H1 (cell line): ENCODE measurements at regions not wholly inside any gene's neighbourhood (a gene's known extent, or its start where the extent isn't known, plus 50 kb on each side); places are given as distances from the start of the nearest gene placed in this dataset.

ENCODE experiments used
- CTCF ChIA-PET: fragments of 300-600 bp; sonication (Branson Sonifier 250); formaldehyde crosslinking; loops from one replicate; lab custom pipeline; 2021; ENCODE audit not compliant: partially characterized antibody; lab: Charles Lee
- POLR2A ChIA-PET: fragments of 300-600 bp; sonication (Branson Sonifier 250); formaldehyde crosslinking; loops from one replicate; lab custom pipeline; 2021; ENCODE audit warnings: inconsistent platforms; ENCODE audit not compliant: partially characterized antibody; lab: Charles Lee
- DNase-seq, 2 experiments: peaks; one replicate each; pipeline versions ENCODE4 v3.0.0 to v3.0.0-alpha.2; 2010 to 2022; ENCODE audit warnings: low spot score in 2 of 2, low read depth in 1 of 2, mixed read lengths in 1 of 2
- FAIRE-seq: peaks from 2 replicates; lab custom pipeline; 2011; peaks lifted over from hg19 to GRCh38; lab: Jason Lieb, UNC
- H2AFZ ChIP-seq: 2 replicates; pipeline ENCODE4 v1.8.1; 2012; ENCODE audit warnings: low read length, inconsistent platforms
- H2AK5ac ChIP-seq: 2 replicates; pipeline ENCODE4 v1.6.1; 2013; ENCODE audit warnings: low read depth, low read length
- H2BK120ac ChIP-seq: replicated peaks from 2 replicates; pipeline ENCODE3; 2013; ENCODE audit warnings: low read depth, low read length, inconsistent platforms
- H2BK12ac ChIP-seq: 2 replicates; pipeline ENCODE4 v1.6.1; 2013; ENCODE audit warnings: low read depth, low read length
- H2BK15ac ChIP-seq: 2 replicates; pipeline ENCODE4 v1.6.1; 2013; ENCODE audit warnings: low read length
- H2BK20ac ChIP-seq: 2 replicates; pipeline ENCODE4 v1.6.1; 2013; ENCODE audit warnings: low read length
- H2BK5ac ChIP-seq: 2 replicates; pipeline ENCODE4 v1.6.1; 2013; ENCODE audit warnings: low read depth, low read length
- H3K14ac ChIP-seq: 2 replicates; pipeline ENCODE4 v1.6.1; 2013; ENCODE audit warnings: inconsistent platforms; ENCODE audit not compliant: insufficient read length
- H3K18ac ChIP-seq: 2 replicates; pipeline ENCODE4 v1.6.1; 2013; ENCODE audit warnings: low read length; ENCODE audit errors: extremely low read depth
- H3K23ac ChIP-seq: 2 replicates; pipeline ENCODE4 v1.6.1; 2013; ENCODE audit warnings: inconsistent platforms; ENCODE audit not compliant: insufficient read length
- H3K23me2 ChIP-seq: 2 replicates; pipeline ENCODE4 v1.6.1; 2013; ENCODE audit warnings: low read depth, low read length
- H3K27ac ChIP-seq: 2 replicates; pipeline ENCODE4 v1.6.1; 2011; ENCODE audit warnings: low read depth, low read length, inconsistent platforms
- H3K27me3 ChIP-seq, 4 experiments: replicated peaks in 1 of 4; 1 replicate in 1 of 4; 2 replicates in 3 of 4; pipeline versions ENCODE4 v1.6.1 to v1.8.1; 2011 to 2013; ENCODE audit warnings: low read length in 3 of 4, mild to moderate bottlenecking in 3 of 4, inconsistent platforms in 2 of 4, mixed read lengths in 2 of 4, moderate library complexity in 1 of 4; ENCODE audit not compliant: control insufficient read depth in 3 of 4, insufficient read depth in 3 of 4; ENCODE audit errors: extremely low read depth in 1 of 4
- H3K36me3 ChIP-seq, 4 experiments: 2 replicates each; pipeline versions ENCODE4 v1.6.1 to v1.8.1; 2011 to 2013; ENCODE audit warnings: mild to moderate bottlenecking in 4 of 4, low read length in 3 of 4, moderate library complexity in 2 of 4, control low read depth in 1 of 4, inconsistent platforms in 1 of 4; ENCODE audit not compliant: insufficient read depth in 4 of 4, control insufficient read depth in 2 of 4
- H3K4ac ChIP-seq: replicated peaks from 2 replicates; pipeline ENCODE3; 2013; ENCODE audit warnings: low read length, low read depth, mixed read lengths, inconsistent platforms; ENCODE audit not compliant: insufficient read length
- H3K4me1 ChIP-seq, 4 experiments: replicated peaks in 1 of 4; 1 replicate in 1 of 4; 2 replicates in 3 of 4; pipeline versions ENCODE4 v1.6.1 to v1.8.1; 2011 to 2013; ENCODE audit warnings: low read length in 3 of 4, inconsistent platforms in 2 of 4, mixed read lengths in 1 of 4; ENCODE audit not compliant: insufficient read depth in 4 of 4, control insufficient read depth in 3 of 4
- H3K4me2 ChIP-seq, 2 experiments: 2 replicates each; pipeline versions ENCODE4 v1.6.1 to v1.8.1; 2011 to 2013; ENCODE audit warnings: low read depth in 2 of 2, low read length in 2 of 2, control low read depth in 1 of 2, inconsistent platforms in 1 of 2, mild to moderate bottlenecking in 1 of 2; ENCODE audit not compliant: insufficient read depth in 1 of 2
- H3K4me3 ChIP-seq, 4 experiments: fragments of 200-600, 300-600 bp in 1 of 4; sonication (generic), shearing (Covaris generic), sonication (Bioruptor Twin) in 1 of 4; 2 replicates each; pipeline versions ENCODE4 v1.5.1 to v1.8.1; 2011 to 2016; ENCODE audit warnings: low read length in 4 of 4, low read depth in 3 of 4, control low read depth in 2 of 4, inconsistent platforms in 2 of 4, mild to moderate bottlenecking in 2 of 4, mixed read lengths in 1 of 4, moderate library complexity in 1 of 4; ENCODE audit not compliant: insufficient read depth in 2 of 4; ENCODE audit errors: extremely low read depth in 1 of 4
- H3K56ac ChIP-seq: replicated peaks from 2 replicates; pipeline ENCODE3; 2013; ENCODE audit warnings: low read depth, mild to moderate bottlenecking, mixed read lengths, low read length, inconsistent platforms; ENCODE audit not compliant: insufficient read length
- H3K79me1 ChIP-seq: 2 replicates; pipeline ENCODE4 v1.6.1; 2013; ENCODE audit warnings: low read depth, low read length, control low read depth
- H3K79me2 ChIP-seq, 2 experiments: 2 replicates each; pipeline versions ENCODE4 v1.6.1 to v1.8.1; 2012 to 2013; ENCODE audit warnings: low read length in 2 of 2, mild to moderate bottlenecking in 2 of 2, inconsistent platforms in 1 of 2; ENCODE audit not compliant: insufficient read depth in 2 of 2, control insufficient read depth in 1 of 2
- H3K9ac ChIP-seq, 4 experiments: replicated peaks in 1 of 4; 1 replicate in 1 of 4; 2 replicates in 3 of 4; pipeline versions ENCODE4 v1.6.1 to v1.8.1; 2011 to 2013; ENCODE audit warnings: low read depth in 3 of 4, low read length in 3 of 4, control low read depth in 2 of 4, mild to moderate bottlenecking in 2 of 4, moderate library complexity in 2 of 4, inconsistent platforms in 1 of 4; ENCODE audit errors: extremely low read depth in 1 of 4
- H3K9me3 ChIP-seq, 2 experiments: 2 replicates each; pipeline versions ENCODE4 v1.6.1 to v1.8.1; 2012 to 2013; ENCODE audit warnings: mild to moderate bottlenecking in 2 of 2, moderate library complexity in 2 of 2, control low read depth in 1 of 2, inconsistent platforms in 1 of 2, low read depth in 1 of 2, low read length in 1 of 2, mixed read lengths in 1 of 2; ENCODE audit not compliant: insufficient read depth in 2 of 2
- H4K20me1 ChIP-seq, 2 experiments: replicated peaks in 1 of 2; 2 replicates each; pipeline versions ENCODE3 to v1.8.1; 2011 to 2013; ENCODE audit warnings: inconsistent platforms in 2 of 2, low read length in 2 of 2, mild to moderate bottlenecking in 1 of 2; ENCODE audit not compliant: insufficient read depth in 2 of 2, control insufficient read depth in 1 of 2
- H4K5ac ChIP-seq: 2 replicates; pipeline ENCODE4 v1.6.1; 2013; ENCODE audit warnings: low read length, low read depth, mixed read lengths, inconsistent platforms; ENCODE audit not compliant: insufficient read length
- H4K8ac ChIP-seq: 2 replicates; pipeline ENCODE4 v1.8.0; 2013; ENCODE audit warnings: mild to moderate bottlenecking, moderate library complexity, low read length, inconsistent platforms; ENCODE audit not compliant: insufficient read depth; ENCODE audit errors: extremely low read depth
- H4K91ac ChIP-seq: replicated peaks from 2 replicates; pipeline ENCODE3; 2013; ENCODE audit warnings: low read length, mixed read lengths, inconsistent platforms; ENCODE audit not compliant: insufficient read length
- ASH2L ChIP-seq: fragments of 200-600, 300-600 bp; sonication (generic); IDR thresholded peaks from one replicate; pipeline ENCODE4 v1.7.1; 2017; ENCODE audit warnings: low read length
- BCL11A ChIP-seq, 2 experiments: IDR thresholded peaks; one replicate each; pipeline ENCODE4 v1.6.1; 2011; ENCODE audit warnings: low read depth in 2 of 2, low read length in 2 of 2, mild to moderate bottlenecking in 2 of 2
- JUND ChIP-seq: IDR thresholded peaks from 2 replicates; pipeline ENCODE4 v1.6.1; 2011; ENCODE audit warnings: mild to moderate bottlenecking, improper control_type of control experiment, low read length
- POU5F1 ChIP-seq: IDR thresholded peaks from 2 replicates; pipeline ENCODE4 v1.6.1; 2011; ENCODE audit warnings: low read depth, mild to moderate bottlenecking, low read length, moderate library complexity
- RBBP5 ChIP-seq: IDR thresholded peaks from 2 replicates; pipeline ENCODE4 v1.7.1; 2012; ENCODE audit warnings: low read depth, mild to moderate bottlenecking, inconsistent platforms, low read length, moderate library complexity, borderline replicate concordance
- SP1 ChIP-seq: IDR thresholded peaks from 2 replicates; pipeline ENCODE4 v1.6.1; 2011; ENCODE audit warnings: low read depth, low read length
- TEAD4 ChIP-seq: IDR thresholded peaks from 2 replicates; pipeline ENCODE4 v1.6.1; 2012; ENCODE audit warnings: low read depth, low read length, inconsistent platforms, mixed read lengths
- WGBS, 2 experiments: shearing (Covaris generic) in 1 of 2; methylation state at CpG; one replicate each; pipeline versions ENCODE4 v1.1.6 to v1.1.7; 2013 to 2015; ENCODE audit warnings: low lambda C conversion rate in 2 of 2, mixed read lengths in 2 of 2, inconsistent platforms in 1 of 2, low coverage in 1 of 2, missing lambda C conversion rate in 1 of 2; ENCODE audit not compliant: insufficient replicate concordance in 2 of 2, insufficient coverage in 1 of 2, insufficient read length in 1 of 2; ENCODE audit errors: extremely low coverage in 1 of 2, missing lambda C conversion rate in 1 of 2; 5-methylcytosine and 5-hydroxymethylcytosine counted together
- TF ChIP-seq, protein P1 (sequence below), 3 experiments: IDR thresholded peaks; 1 replicate in 2 of 3; 2 replicates in 1 of 3; pipeline versions ENCODE4 v1.5.1 to v1.6.1; 2011; ENCODE audit warnings: low read length in 3 of 3, mild to moderate bottlenecking in 3 of 3, inconsistent platforms in 2 of 3, low read depth in 1 of 3, moderate library complexity in 1 of 3; ENCODE audit not compliant: insufficient read depth in 1 of 3; ENCODE audit errors: control extremely low read depth in 1 of 3

DNA sequence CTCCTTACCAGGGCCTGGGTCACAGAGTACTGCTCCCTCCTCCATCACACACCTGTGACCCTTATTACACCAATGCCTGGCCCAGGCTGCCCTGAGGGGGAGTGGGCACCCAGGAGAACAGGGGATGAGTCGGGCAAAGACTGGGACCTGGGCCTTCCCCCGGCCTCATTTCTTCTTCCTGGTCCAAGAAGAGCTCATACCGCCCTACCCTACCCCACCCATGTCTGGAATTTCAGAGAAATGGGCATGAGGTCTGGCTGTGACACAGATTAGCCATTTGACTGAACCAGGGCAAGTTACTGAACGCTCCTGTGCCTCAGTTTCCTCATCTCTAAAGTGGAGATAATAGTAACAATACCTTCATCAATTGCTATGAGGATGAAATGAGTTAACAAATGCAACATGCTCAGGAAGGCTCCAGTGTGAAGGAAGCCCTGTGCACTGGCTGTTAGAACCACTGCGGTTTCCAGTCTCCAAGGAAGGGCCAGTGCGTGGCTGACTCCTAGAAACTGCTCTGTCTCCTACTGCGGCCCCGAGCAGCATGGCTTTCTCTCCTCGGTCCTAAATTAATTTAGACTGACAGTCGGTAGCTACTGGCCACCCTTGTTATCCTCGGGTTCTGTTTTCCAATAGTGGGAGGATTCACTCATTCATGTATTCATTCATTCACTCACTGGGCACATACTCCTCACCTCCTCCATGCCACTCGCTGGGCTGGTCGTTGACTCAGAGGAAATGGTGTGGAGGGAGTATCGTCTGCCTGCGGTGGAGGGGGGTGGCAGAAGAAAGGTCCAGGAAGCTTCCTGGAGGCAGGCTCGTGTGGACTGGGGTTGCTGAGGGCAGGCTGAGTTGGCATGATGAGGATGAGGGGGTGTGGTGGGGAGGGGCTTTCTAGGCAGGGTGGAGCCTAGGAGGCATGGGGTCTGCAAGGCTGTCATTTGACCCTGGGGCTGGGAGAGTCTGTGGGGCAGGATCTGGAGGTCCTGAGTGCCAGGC is 175.6 kb downstream of the GLI2 start:
- no peak overlapping the region for H3K56ac ChIP-seq
- WGBS, 2 experiments, result 76% methylated on average over 16 of the region's 16 CpGs; no CpG with 5 or more reads in 1 of the 2 experiments
- H3K14ac ChIP-seq, result no peak overlapping the region
- H2BK20ac ChIP-seq, result no peak overlapping the region
- peaks cover 27 to 29% of the 10 kb centered on the region in 2 experiments for H4K20me1 ChIP-seq
- H3K36me3 ChIP-seq, result peaks cover 0 to 2% (median 0%) of the 10 kb centered on the region in 4 experiments; a peak in 1 of 8 replicates
- no peak for DNase-seq
- no peak overlapping the region for H3K9ac ChIP-seq
- no peak overlapping the region for H4K5ac ChIP-seq
- H2AK5ac ChIP-seq, result no peak overlapping the region
- ChIA-PET POLR2A (interaction anchor here (1.0 to 1.2 kb wide), 2 partner anchors 164 to 174 kb away, joined by 3 read pairs; no protein-coding TSS in a partner anchor), CTCF (interaction anchor here (0.7 to 4.6 kb wide), 8 partner anchors 12 to 216 kb away, joined by 3 to 24 read pairs (median 4); no protein-coding TSS in a partner anchor)
- H4K91ac ChIP-seq, result no peak overlapping the region
- H3K4me2 ChIP-seq, result no peak overlapping the region
- H3K4me1 ChIP-seq, result peaks cover 0 to 12% (median 8%) of the 10 kb centered on the region in 4 experiments; a peak in 6 of 7 replicates
- no peak overlapping the region for H2BK5ac ChIP-seq
- no peak overlapping the region for H3K4me3 ChIP-seq
- H2AFZ ChIP-seq, result no peak overlapping the region
- peaks cover 20% of the 10 kb centered on the region for H3K79me1 ChIP-seq
- H3K27me3 ChIP-seq, result no peaks in the 10 kb centered on the region
- H2BK12ac ChIP-seq, result no peak overlapping the region
- H3K18ac ChIP-seq, result no peak overlapping the region
- no peak overlapping the region for H4K8ac ChIP-seq
- no peak overlapping the region for H3K27ac ChIP-seq
- no peaks in the 10 kb centered on the region for H3K23me2 ChIP-seq
- no peak overlapping the region for H3K4ac ChIP-seq
- no peak overlapping the region for H2BK15ac ChIP-seq
- no peaks in the 10 kb centered on the region for H3K9me3 ChIP-seq
- FAIRE-seq, result no peak
- H3K79me2 ChIP-seq, result peaks cover 0 to 5% of the 10 kb centered on the region in 2 experiments; a peak in 1 of 4 replicates
- no peak overlapping the region for H2BK120ac ChIP-seq
- no peak overlapping the region for H3K23ac ChIP-seq
- TF ChIP-seq, protein P1, sequence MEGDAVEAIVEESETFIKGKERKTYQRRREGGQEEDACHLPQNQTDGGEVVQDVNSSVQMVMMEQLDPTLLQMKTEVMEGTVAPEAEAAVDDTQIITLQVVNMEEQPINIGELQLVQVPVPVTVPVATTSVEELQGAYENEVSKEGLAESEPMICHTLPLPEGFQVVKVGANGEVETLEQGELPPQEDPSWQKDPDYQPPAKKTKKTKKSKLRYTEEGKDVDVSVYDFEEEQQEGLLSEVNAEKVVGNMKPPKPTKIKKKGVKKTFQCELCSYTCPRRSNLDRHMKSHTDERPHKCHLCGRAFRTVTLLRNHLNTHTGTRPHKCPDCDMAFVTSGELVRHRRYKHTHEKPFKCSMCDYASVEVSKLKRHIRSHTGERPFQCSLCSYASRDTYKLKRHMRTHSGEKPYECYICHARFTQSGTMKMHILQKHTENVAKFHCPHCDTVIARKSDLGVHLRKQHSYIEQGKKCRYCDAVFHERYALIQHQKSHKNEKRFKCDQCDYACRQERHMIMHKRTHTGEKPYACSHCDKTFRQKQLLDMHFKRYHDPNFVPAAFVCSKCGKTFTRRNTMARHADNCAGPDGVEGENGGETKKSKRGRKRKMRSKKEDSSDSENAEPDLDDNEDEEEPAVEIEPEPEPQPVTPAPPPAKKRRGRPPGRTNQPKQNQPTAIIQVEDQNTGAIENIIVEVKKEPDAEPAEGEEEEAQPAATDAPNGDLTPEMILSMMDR (IDR thresholded peaks at IDR 0.05; ENCODE audit: control extremely low read depth in 1 of 3, insufficient read depth in 1 of 3, low read depth in 1 of 3, low read length in 3 of 3), result no peak
- no peak for TF ChIP-seq POU5F1
- no peak for TF ChIP-seq BCL11A (IDR thresholded peaks at IDR 0.05; ENCODE audit: low read depth in 2 of 2, low read length in 2 of 2)
- TF ChIP-seq TEAD4, result no peak
- TF ChIP-seq ASH2L, result no peak
- no peak for TF ChIP-seq SP1
- TF ChIP-seq JUND, result no peak
- TF ChIP-seq RBBP5, result no peak
